ENCODE measurements at regions not wholly inside any gene's neighbourhood (a gene's known extent, or its start where the extent isn't known, plus 50 kb on each side); places are given as distances from the start of the nearest gene placed in this dataset.
"Not testable (repeated sequence)": the region's sequence is repeated elsewhere in the genome, so short reads cannot be mapped to it uniquely, and the experiment has no call there.

DNA sequence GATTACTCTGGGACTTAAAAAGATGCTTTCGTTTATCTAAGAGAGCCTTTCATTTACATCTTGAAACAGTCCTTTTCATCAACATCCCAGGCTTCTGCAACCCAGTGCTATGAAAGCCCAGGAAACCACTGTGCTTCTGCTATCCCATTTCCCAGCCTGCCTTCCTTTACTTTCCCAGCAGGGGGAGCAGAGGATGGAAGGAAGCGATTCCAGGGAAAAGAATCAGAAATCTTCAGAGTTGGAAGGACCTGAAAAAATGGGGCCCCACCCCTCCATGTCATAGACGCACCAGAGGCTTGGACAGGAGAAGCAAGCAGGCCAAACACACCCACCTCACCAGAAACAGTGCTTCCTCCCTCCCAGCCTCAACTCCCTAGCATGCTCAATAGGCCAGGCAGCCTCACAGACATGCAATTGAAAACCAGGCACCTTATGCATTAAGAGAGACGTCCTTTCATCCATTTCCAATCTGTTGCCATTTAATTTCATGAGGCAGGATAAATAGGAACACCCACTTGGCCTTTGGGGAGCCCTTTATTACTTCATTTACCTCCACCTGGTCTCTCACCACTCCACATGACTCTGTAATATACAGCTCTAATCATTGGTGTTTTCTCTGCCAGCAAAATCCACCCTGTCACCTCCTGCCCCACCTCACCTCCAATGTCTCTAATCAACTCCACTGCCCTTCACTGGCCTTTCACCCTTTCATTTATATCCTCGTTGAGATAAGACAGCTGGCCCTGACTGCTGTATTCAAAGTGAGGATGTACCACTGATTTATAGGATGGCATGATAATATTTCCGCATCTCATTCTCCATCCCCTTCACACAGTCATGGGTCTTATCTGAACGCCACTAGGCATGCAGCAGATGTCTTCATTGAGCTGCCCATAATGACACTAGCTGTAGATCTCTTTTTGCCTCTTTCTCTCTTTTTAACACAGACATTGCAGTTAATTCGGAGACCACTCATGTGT lies 583.9 kb downstream of the NTRK3 start:
- no peak for DNase-seq

DNA sequence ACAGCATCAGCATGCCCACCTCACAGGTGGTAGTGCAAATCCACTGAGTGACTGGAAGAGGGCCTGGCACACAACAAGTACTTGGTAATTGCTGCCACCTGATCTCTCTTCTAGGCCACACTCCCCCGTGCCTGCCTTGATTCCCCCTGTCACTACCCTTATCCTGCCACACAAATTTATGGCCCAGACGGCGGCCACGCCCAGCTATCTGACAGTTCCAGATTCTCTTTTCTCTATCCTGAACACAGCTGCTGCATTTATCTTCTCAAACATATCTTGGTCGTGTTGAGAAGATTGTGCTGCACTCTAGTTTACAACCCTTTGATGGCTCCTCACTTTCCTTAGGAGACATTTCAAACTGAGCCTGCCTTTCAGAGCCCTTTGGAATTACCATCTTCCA lies 585.2 kb downstream of the NTRK3 start:
- DNase-seq = no peak

DNA sequence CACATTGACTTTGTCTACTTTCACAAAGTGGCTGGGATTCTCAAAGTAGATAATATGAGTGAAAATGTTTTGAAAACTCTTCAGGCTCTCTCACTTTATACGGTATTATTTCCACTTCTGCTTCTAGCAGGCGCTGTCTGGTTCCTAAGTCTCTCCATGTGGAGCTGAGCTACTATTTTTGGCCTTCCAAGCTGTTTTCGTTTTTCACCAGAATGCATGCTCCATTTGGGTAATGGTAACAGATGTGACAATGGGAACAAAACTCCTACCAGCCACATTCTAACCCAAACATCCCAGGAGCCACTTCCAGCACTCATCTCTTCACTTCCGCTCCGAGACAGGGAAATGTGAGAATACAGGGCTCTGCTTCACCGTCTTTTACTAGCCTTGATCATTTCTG lies 586.7 kb downstream of the NTRK3 start:
- DNase-seq = no peak

- DNase-seq = not testable (repeated sequence)
Measured at GRCh38 chr15:87668768-87669564, 587.6 kb downstream of the NTRK3 start.

GRCh38 chr15:87667643-87668042 lies 588.9 kb downstream of the NTRK3 start:
- DNase-seq = no peak

DNA sequence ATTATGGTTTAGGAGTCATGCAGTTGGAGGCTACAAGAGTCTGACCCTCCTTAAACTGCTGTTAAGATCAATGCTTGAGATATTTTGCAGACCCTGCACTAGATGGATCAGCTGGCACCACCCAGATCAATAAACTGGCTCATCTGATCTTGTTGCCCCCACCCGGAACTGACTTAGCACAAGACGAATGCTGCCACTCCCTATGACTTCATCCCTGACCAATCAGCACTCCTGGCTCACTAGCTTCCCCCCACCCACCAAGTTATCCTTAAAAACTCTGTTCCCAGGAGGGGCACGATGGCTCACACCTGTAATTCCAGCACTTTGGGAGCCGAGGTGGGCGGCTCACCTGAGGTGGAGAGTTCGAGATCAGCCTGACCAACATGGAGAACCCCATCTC lies 594.0 kb downstream of the NTRK3 start:
- no peak for DNase-seq

DNA sequence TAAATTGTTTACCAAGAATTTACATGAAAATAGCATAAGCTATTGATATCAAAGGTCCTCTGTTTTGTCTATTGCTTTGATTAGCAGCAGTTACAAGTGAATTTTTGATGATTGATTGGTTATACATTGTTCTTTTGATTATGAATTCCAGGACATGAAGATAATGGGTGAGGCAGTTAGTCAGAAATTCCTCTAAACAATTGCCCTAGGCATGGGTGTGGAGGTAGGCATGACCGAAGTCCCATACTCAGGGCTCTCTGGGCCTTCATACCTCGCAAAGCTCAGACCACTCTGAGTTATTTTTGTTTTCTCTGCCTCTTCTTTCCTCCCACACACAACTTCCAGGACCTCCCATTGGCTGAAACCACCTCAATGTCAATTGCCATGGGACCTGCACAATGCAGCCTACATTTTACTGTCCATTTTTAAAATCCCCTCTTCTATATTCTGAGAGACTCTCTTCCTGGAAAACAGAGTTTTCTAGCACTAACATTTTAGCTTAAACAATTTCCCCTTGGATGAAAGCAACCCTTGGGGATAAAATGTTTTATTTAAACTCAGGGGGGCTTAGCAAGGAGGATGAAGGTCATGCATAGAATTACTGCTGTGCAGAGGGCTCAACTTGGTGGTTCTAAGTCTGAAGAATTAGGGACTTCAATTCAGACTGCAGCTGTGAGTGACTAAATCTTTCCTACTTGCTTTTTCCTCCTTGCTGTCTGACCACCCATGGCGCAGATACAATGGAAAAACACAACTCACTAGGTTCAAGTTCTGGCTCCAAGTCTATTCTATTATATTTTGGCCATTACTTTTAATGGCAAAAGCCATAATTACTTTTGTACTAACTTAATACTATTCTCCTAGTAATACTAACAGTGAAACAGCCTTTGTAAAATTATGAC lies 594.8 kb downstream of the NTRK3 start:
- DNase-seq = no peak

DNA sequence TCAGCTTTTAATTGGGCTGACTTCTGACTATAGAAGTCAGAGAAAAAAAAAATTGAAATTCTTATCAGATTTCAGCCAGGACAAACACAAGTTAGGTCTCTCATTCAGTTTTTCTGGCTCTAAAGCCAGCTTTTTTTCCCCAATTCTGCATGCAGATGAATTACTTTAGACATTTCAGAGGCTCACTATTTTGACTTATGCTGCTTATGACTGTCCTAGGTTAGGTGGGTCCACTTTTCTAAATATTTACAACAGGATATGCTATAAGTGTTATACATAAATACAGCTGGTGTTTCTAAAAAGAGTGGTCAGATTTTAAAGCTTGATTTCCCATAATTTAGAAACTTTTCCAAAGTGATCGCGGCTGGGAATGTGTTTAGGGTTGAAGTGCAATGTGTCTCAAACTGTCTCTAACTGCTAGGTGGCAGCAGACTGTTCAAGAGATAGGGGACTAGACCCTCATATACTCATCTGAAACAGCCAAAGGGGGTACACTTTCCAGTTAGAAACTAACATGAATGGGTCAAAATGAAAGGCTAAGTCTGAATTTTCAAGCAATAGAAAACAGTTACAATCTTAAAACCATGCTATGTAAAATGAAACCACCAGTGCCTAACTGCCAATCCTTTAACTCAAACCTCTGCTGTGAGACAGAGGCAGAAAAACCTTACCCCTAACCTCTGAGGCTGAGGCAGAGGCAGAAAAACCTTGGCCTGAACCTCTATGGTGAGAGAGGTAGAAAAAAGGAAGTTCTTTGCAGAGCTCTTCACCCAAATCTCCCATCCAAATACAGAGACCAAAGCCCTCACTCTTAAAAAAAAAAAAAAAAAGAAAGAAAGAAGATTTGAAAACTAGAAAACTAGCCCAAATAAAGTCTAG lies 596.0 kb downstream of the NTRK3 start:
- DNase-seq = no peak

DNA sequence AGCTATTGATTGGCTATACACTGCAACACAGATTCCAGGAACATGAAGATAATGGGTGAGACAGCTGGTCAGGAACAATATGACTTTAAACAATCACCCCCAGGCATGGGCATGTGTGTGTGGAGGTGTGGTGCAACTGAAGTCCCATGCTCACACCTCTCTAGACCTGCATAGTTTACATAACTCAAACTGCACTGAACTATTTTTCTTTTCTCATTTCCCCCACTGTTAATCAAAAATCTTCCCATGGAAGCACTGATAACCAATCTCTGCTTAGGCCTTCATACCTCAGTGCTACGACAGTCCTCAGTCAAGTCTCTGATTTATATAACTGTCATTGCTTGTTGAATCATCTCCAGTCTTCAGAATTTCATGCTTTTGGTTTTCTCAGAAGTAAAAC lies 600.2 kb downstream of the NTRK3 start:
- DNase-seq = no peak

DNA sequence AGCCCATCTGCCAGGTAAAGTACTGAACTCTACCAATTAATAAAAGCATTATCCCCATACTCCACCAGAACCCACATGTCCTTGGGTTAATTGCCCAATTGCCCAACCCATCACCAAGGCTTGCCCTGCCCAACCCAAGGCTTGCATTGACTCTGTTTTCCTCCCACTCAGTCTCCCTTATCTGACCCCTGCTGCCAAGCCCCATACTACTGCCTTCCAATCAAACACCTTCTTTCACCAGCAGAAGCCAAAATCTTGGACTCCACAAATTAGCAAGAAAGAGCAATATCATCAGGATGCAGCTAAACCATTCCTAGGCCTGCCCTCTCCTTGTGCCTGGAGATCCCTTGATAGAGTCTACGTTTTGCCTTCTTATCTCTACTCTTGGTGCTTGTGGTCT lies 602.9 kb downstream of the NTRK3 start:
- no peak for DNase-seq

- no peak for DNase-seq
Measured at GRCh38 chr15:87649175-87649574, 607.4 kb downstream of the NTRK3 start.

- no peak for DNase-seq
Measured at GRCh38 chr15:87648278-87648677, 608.3 kb downstream of the NTRK3 start.

DNA sequence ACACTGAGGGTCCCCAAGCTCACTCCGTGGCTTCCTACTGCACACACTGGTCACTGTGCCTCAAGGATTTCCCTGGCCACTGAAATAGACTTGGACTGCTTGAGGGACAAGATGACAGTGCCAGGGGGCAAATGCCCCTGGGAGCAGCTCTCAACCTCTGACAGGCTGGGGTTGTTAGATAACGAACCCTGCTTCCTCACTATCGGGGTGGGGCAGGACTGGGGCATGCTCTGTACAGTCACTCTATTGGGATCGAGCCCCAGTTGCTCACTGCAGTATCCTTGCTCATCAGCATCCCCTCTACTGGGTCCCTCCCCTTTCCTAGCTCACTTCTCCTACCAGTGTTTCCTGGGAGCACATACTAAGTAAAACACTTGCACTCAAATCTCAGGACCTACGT lies 610.8 kb downstream of the NTRK3 start:
- DNase-seq = no peak

DNA sequence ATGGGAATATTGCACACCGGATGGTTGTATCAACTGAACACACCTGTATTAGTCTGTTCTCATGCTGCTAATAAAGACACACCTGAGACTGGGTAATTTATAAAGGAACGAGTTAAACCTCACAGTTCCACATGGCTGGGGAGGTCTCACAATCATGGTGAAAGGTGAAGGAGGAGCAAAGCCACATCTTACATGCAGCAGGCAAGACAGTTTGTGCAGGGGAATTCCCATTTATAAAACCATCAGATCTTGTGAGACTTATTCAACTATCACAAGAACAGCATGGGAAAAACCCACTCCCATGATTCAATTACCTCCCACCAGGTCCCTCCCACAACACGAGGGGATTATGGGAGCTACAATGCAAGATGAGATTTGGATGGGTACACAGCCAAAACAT lies 613.5 kb downstream of the NTRK3 start:
- peak; percentile 23 for DNase-seq

- no peak for DNase-seq
Measured at GRCh38 chr15:87639305-87640011, 617.1 kb downstream of the NTRK3 start.

DNA sequence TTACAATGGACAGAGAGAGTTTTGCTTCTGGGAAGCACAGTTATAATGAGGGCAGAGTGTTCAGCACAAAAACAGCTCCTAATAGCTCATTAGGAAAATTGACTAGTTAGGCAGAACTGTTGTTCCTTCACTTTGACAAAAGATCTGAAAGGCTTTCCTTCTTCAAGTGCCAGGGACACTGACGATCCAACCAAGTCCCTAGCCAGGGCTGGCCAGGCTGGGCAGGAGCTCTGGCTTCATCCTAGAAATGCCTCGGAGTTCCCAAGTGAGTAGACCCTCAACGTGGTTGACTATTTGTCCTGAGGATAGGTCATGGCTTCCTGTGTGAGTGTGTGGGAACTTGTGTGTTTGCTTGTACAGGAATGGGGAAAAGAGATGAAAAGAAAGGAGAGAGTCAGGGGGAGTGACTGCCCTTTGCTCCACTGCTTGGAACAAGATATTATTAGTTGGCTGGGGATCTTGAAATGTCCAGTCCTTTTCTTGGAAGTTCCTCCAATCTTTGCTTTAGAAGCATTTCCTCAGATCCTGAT lies 617.9 kb downstream of the NTRK3 start:
- no peak for DNase-seq

DNA sequence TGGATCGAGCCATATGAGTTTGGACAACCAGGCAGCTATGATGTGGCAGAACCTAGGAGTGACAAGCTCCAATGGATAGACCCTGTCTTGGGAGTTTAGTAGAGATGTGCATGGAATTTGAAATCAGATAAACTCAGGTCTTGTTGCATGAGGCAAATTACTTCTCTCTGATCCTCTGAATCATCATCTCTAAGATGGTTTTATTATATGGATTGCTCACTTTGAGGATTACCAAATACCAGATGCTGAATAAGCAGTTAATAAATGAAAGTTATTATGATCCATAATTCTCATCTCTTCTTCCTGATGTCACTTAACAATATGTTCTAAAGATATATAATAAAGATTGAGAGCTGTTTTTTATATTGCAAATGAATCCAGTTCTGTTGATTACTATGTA lies 622.2 kb downstream of the NTRK3 start:
- DNase-seq = no peak

GRCh38 chr15:87633525-87633924 lies 623.0 kb downstream of the NTRK3 start:
- no peak for DNase-seq

DNA sequence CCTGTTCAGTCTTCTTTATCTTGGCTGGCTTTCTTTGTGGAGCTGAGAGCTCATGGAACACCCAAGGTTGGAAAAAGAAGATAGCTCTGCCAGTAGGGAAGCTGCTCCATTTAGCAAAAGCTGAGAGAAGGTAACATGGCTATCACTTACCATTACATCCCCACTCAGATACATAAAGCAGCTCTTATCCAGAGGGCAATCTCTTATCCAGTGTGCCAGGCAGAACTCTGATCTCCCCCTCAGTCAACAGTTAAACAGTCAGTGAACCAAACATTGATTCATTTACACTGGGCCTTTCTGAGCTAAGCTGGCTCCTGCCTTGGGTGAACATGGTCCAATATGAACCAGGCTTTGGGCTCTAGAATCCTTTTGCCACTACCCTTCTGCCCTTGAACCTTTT lies 624.2 kb downstream of the NTRK3 start:
- no peak for DNase-seq

- no peak for DNase-seq
Measured at GRCh38 chr15:87631775-87632174, 624.8 kb downstream of the NTRK3 start.

- DNase-seq = no peak
Measured at GRCh38 chr15:87631093-87631492, 625.4 kb downstream of the NTRK3 start.

Measured in stimulated activated CD4-positive, alpha-beta T cell treated with anti-CD3 and anti-CD28 coated beads, Interleukin-4, amount 100 ng/mL, for 24 hours (primary cell).